ENCODE measurements at regions not wholly inside any gene's neighbourhood (a gene's known extent, or its start where the extent isn't known, plus 50 kb on each side); places are given as distances from the start of the nearest gene placed in this dataset.

GRCh38 chr2:134074619-134075018 is 179.3 kb upstream of the MGAT5 start:
- TF ChIP-seq CTCF (conservative IDR thresholded peaks at IDR 0.05; ENCODE audit: low read length) = no peak
- TF ChIP-seq EZH2phosphoT487 (IDR thresholded peaks at IDR 0.05; ENCODE audit: borderline replicate concordance, low read depth, low read length) = no peak
